H1 (cell line): ENCODE measurements at regions not wholly inside any gene's neighbourhood (a gene's known extent, or its start where the extent isn't known, plus 50 kb on each side); places are given as distances from the start of the nearest gene placed in this dataset.

ENCODE experiments used
- EP300 ChIP-seq, 2 experiments: IDR thresholded peaks; 1 replicate in 1 of 2; 2 replicates in 1 of 2; pipeline ENCODE4 v1.6.1; 2011 to 2012; ENCODE audit warnings: low read depth in 2 of 2, low read length in 2 of 2, mild to moderate bottlenecking in 2 of 2, borderline replicate concordance in 1 of 2, inconsistent platforms in 1 of 2, moderate library complexity in 1 of 2
- EZH2 ChIP-seq: fragments of 200-600 bp; sonication (generic); IDR thresholded peaks from 2 replicates; pipeline ENCODE4 v1.7.1; 2012; ENCODE audit warnings: low read depth, mild to moderate bottlenecking, moderate library complexity, low read length, inconsistent platforms; ENCODE audit not compliant: severe bottlenecking
- HDAC6 ChIP-seq: IDR thresholded peaks from one replicate; pipeline ENCODE4 v1.7.1; 2012; ENCODE audit warnings: low read depth, mild to moderate bottlenecking, inconsistent platforms, low read length, moderate library complexity
- JUN ChIP-seq: IDR thresholded peaks from 2 replicates; pipeline ENCODE4 v1.6.1; 2011; ENCODE audit warnings: low read depth, mild to moderate bottlenecking, improper control_type of control experiment, low read length
- KDM1A ChIP-seq: fragments of 200-600, 300-600 bp; sonication (generic); IDR thresholded peaks from 2 replicates; pipeline ENCODE4 v1.7.1; 2016; ENCODE audit warnings: mild to moderate bottlenecking, low read length, borderline replicate concordance
- POU5F1 ChIP-seq: IDR thresholded peaks from 2 replicates; pipeline ENCODE4 v1.6.1; 2011; ENCODE audit warnings: low read depth, mild to moderate bottlenecking, low read length, moderate library complexity
- RAD21 ChIP-seq, 2 experiments: IDR thresholded peaks in 1 of 2; conservative IDR thresholded peaks in 1 of 2; 2 replicates each; pipeline ENCODE4 v1.6.1; 2011; ENCODE audit warnings: low read depth in 2 of 2, low read length in 2 of 2, improper control_type of control experiment in 1 of 2, inconsistent platforms in 1 of 2, mild to moderate bottlenecking in 1 of 2, moderate library complexity in 1 of 2
- SIX5 ChIP-seq: IDR thresholded peaks from 2 replicates; pipeline ENCODE4 v1.6.1; 2011; ENCODE audit warnings: mild to moderate bottlenecking, low read depth, low read length

DNA sequence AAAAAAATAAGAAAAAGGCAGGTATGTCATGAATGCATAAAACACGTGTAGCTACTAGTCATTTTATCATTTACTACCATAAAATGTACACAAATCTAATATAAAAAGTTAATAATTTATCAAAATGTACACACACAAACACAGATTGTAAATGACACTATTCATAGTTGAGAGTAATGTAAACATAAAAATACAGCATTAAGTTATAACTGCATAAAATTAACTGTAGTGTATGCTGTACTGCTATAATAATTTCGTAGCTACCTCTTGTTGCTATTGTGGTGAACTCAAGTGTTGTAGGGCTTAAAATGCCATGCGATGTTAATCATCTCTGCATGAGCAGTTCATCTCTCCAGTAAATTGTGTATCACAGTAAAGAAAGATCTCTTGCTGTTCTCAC, 170.0 kb downstream of the MRPL14 start (continued):
- TF ChIP-seq RAD21 (IDR thresholded peaks at IDR 0.05 in 1 of 2, conservative IDR thresholded peaks at IDR 0.05 in 1 of 2; ENCODE audit: low read depth in 2 of 2, low read length in 2 of 2): no peak
- TF ChIP-seq EP300 (IDR thresholded peaks at IDR 0.05; ENCODE audit: borderline replicate concordance in 1 of 2, low read depth in 2 of 2, low read length in 2 of 2): no peak
- no peak for TF ChIP-seq KDM1A
- no peak for TF ChIP-seq SIX5
- no peak for TF ChIP-seq HDAC6
- TF ChIP-seq EZH2: no peak
- TF ChIP-seq JUN: no peak
- TF ChIP-seq POU5F1: no peak
